H1 (cell line): ENCODE measurements at regions not wholly inside any gene's neighbourhood (a gene's known extent, or its start where the extent isn't known, plus 50 kb on each side); places are given as distances from the start of the nearest gene placed in this dataset.

Experiments
- GABPA ChIP-seq: IDR thresholded peaks from 2 replicates; pipeline ENCODE4 v1.6.1; 2011; ENCODE audit warnings: mild to moderate bottlenecking, low read length, moderate library complexity, borderline replicate concordance; ENCODE audit not compliant: insufficient read depth
- TBP ChIP-seq: IDR thresholded peaks from 2 replicates; pipeline ENCODE4 v1.6.1; 2011; ENCODE audit warnings: low read depth, low read length, improper control_type of control experiment
- YY1 ChIP-seq: IDR thresholded peaks from 2 replicates; pipeline ENCODE4 v1.6.1; 2011; ENCODE audit warnings: low read depth, mild to moderate bottlenecking, low read length
- TF ChIP-seq, protein P1 (sequence below): IDR thresholded peaks from 2 replicates; pipeline ENCODE4 v1.6.1; 2012; ENCODE audit warnings: low read length, inconsistent platforms
- TF ChIP-seq, protein P2 (sequence below): IDR thresholded peaks from 2 replicates; pipeline ENCODE4 v1.6.1; 2011; ENCODE audit warnings: low read depth, mild to moderate bottlenecking, low read length; ENCODE audit not compliant: insufficient read depth
- TF ChIP-seq, protein P3 (sequence below): fragments of 300-600 bp; sonication (generic); IDR thresholded peaks from 2 replicates; pipeline ENCODE4 v1.7.1; 2012; ENCODE audit warnings: low read length, moderate library complexity, mild to moderate bottlenecking, inconsistent platforms; ENCODE audit not compliant: insufficient replicate concordance

DNA sequence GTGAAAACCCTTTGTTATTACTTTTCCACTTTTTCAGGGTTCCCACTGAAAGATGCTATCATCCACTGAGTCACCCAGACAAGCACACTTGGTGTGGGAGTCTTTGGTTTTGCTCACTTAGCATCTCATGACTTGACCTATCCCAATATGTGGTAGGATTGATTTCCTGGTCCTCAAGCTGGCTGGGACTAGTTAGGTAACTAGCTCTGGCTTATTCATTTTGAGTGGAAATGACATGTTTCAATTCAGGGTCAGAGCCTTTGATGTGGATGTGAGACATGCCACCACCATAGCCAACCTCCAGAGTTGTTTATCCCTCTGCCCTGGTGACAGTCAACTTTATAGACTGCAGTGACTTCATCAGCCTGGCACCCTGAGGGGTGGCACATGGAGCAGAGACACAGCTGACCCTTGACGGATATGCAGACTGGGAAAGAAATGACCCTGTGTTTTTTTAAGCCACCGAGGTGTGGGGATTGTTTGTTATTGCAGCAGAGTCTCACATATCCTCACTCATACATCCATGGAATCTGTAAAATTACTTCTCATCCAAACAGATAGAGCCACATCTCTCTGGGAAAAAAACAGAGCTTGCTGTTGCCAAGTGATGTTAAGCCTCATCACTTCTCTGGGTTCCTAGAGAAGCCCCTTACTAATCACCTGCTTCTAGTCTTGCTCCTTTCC is 699.9 kb downstream of the MATN1 start (continued):
- TF ChIP-seq, protein P1, sequence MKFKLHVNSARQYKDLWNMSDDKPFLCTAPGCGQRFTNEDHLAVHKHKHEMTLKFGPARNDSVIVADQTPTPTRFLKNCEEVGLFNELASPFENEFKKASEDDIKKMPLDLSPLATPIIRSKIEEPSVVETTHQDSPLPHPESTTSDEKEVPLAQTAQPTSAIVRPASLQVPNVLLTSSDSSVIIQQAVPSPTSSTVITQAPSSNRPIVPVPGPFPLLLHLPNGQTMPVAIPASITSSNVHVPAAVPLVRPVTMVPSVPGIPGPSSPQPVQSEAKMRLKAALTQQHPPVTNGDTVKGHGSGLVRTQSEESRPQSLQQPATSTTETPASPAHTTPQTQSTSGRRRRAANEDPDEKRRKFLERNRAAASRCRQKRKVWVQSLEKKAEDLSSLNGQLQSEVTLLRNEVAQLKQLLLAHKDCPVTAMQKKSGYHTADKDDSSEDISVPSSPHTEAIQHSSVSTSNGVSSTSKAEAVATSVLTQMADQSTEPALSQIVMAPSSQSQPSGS, result no peak
- TF ChIP-seq, protein P2, sequence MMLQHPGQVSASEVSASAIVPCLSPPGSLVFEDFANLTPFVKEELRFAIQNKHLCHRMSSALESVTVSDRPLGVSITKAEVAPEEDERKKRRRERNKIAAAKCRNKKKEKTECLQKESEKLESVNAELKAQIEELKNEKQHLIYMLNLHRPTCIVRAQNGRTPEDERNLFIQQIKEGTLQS, result no peak
- no peak for TF ChIP-seq GABPA
- TF ChIP-seq TBP, result no peak
- TF ChIP-seq YY1, result no peak
- TF ChIP-seq, protein P3, sequence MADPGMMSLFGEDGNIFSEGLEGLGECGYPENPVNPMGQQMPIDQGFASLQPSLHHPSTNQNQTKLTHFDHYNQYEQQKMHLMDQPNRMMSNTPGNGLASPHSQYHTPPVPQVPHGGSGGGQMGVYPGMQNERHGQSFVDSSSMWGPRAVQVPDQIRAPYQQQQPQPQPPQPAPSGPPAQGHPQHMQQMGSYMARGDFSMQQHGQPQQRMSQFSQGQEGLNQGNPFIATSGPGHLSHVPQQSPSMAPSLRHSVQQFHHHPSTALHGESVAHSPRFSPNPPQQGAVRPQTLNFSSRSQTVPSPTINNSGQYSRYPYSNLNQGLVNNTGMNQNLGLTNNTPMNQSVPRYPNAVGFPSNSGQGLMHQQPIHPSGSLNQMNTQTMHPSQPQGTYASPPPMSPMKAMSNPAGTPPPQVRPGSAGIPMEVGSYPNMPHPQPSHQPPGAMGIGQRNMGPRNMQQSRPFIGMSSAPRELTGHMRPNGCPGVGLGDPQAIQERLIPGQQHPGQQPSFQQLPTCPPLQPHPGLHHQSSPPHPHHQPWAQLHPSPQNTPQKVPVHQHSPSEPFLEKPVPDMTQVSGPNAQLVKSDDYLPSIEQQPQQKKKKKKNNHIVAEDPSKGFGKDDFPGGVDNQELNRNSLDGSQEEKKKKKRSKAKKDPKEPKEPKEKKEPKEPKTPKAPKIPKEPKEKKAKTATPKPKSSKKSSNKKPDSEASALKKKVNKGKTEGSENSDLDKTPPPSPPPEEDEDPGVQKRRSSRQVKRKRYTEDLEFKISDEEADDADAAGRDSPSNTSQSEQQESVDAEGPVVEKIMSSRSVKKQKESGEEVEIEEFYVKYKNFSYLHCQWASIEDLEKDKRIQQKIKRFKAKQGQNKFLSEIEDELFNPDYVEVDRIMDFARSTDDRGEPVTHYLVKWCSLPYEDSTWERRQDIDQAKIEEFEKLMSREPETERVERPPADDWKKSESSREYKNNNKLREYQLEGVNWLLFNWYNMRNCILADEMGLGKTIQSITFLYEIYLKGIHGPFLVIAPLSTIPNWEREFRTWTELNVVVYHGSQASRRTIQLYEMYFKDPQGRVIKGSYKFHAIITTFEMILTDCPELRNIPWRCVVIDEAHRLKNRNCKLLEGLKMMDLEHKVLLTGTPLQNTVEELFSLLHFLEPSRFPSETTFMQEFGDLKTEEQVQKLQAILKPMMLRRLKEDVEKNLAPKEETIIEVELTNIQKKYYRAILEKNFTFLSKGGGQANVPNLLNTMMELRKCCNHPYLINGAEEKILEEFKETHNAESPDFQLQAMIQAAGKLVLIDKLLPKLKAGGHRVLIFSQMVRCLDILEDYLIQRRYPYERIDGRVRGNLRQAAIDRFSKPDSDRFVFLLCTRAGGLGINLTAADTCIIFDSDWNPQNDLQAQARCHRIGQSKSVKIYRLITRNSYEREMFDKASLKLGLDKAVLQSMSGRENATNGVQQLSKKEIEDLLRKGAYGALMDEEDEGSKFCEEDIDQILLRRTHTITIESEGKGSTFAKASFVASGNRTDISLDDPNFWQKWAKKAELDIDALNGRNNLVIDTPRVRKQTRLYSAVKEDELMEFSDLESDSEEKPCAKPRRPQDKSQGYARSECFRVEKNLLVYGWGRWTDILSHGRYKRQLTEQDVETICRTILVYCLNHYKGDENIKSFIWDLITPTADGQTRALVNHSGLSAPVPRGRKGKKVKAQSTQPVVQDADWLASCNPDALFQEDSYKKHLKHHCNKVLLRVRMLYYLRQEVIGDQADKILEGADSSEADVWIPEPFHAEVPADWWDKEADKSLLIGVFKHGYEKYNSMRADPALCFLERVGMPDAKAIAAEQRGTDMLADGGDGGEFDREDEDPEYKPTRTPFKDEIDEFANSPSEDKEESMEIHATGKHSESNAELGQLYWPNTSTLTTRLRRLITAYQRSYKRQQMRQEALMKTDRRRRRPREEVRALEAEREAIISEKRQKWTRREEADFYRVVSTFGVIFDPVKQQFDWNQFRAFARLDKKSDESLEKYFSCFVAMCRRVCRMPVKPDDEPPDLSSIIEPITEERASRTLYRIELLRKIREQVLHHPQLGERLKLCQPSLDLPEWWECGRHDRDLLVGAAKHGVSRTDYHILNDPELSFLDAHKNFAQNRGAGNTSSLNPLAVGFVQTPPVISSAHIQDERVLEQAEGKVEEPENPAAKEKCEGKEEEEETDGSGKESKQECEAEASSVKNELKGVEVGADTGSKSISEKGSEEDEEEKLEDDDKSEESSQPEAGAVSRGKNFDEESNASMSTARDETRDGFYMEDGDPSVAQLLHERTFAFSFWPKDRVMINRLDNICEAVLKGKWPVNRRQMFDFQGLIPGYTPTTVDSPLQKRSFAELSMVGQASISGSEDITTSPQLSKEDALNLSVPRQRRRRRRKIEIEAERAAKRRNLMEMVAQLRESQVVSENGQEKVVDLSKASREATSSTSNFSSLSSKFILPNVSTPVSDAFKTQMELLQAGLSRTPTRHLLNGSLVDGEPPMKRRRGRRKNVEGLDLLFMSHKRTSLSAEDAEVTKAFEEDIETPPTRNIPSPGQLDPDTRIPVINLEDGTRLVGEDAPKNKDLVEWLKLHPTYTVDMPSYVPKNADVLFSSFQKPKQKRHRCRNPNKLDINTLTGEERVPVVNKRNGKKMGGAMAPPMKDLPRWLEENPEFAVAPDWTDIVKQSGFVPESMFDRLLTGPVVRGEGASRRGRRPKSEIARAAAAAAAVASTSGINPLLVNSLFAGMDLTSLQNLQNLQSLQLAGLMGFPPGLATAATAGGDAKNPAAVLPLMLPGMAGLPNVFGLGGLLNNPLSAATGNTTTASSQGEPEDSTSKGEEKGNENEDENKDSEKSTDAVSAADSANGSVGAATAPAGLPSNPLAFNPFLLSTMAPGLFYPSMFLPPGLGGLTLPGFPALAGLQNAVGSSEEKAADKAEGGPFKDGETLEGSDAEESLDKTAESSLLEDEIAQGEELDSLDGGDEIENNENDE, result no peak
